Neural progenitor cell (in vitro differentiated cells): ENCODE measurements at regions not wholly inside any gene's neighbourhood (a gene's known extent, or its start where the extent isn't known, plus 50 kb on each side); places are given as distances from the start of the nearest gene placed in this dataset.

ENCODE experiments used
- CTCF ChIP-seq: fragments of 200-600 bp; sonication (generic); IDR thresholded peaks from 2 replicates; pipeline ENCODE4 v1.5.1; 2017; ENCODE audit warnings: antibody characterized with exemption, mild to moderate bottlenecking
- EZH2 ChIP-seq: fragments of 200-600 bp; sonication (generic); IDR thresholded peaks from 2 replicates; pipeline ENCODE4 v1.6.1; 2017; ENCODE audit warnings: antibody characterized with exemption, mild to moderate bottlenecking, moderate library complexity

GRCh38 chr11:43053638-43054412 lies 258.0 kb upstream of the API5 start:
- TF ChIP-seq CTCF, result no peak
- no peak for TF ChIP-seq EZH2
